HG02623 (cell line): ENCODE measurements at regions not wholly inside any gene's neighbourhood (a gene's known extent, or its start where the extent isn't known, plus 50 kb on each side); places are given as distances from the start of the nearest gene placed in this dataset.
"Not testable (repeated sequence)": the region's sequence is repeated elsewhere in the genome, so short reads cannot be mapped to it uniquely, and the experiment has no call there.

Source experiments
- ATAC-seq: cut with Tn5 transposase; IDR thresholded peaks from one replicate; pipeline ENCODE4 v1.9.1; 2021; ENCODE audit warnings: moderate library complexity; ENCODE audit not compliant: unreplicated experiment

DNA sequence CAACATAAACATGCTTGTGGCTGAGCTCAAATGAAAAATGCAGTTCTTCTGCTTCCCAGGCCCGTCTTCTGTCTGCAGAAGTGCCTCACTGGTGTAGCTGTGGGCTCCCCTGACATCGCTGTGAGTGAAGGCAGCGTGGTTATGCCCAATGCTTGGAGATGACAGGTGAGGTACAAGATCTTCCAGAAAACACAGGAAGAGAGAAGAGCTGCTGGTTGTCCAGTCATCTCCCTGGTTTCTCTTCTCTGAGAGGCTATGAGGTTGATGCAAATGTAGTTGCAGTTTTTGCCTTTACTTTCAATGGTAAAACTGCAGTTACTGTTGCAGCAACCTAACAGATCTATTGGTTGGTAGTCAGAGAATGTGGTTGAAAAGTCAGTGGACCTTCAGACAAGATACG is 223.6 kb downstream of the GATA3 start:
- no peak for ATAC-seq

DNA sequence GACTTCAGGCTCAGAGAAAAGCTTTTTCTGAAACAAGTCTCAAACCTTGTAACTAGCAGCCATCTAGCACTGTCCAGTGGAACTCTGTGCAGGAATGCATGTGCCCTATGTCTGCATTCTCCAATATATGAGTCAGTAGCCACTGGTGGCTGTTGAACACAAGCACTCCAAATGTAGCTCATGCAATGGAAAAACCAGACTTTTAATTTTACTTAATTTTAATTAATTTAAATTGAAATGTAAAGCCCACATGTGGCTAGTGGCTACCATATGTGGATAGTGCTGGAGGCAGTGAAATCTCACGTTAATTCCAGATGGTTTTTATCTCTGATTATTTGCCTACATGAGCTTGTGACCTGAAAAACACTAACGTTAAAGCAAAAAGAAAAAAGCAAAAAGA is 225.1 kb downstream of the GATA3 start:
- no peak for ATAC-seq

DNA sequence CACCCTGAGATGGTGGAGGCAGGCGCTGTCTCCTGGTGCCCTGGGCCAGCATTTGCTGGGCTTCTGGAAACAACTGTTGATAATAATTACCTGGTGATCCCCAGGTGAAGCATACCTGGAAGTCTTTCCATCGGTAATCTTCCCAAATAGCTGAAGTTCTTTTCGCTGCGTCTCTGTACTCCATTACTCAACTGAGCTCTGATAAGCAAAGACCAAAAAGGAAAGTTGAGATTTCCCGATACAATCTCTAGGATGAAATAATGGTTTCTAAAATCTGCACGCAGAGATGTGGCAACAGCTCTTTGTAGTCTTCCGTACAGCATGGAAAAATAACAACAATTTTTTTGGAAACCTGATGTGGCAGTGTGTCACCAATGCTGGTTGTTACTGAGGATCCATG is 226.5 kb downstream of the GATA3 start:
- ATAC-seq = no peak

DNA sequence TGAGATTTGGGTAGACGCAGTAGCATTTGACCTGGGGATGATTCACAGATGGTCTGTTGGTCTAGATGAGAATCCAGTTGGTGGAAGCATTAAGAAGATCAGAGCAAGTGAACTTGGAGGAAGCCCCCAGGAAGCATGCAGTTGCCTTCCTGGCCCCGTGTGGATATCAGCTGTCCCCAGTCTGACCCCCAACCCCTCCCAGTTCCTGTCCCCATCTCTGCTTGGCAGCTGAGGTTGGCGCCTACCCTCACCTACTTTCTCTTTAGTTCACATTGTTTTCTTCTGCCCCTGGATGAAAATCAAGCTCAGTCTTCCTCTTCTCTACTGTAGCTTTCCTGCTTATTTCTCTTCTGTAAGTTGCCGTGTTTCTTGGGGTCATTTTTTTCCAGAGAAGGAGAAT is 227.9 kb downstream of the GATA3 start:
- ATAC-seq = no peak

DNA sequence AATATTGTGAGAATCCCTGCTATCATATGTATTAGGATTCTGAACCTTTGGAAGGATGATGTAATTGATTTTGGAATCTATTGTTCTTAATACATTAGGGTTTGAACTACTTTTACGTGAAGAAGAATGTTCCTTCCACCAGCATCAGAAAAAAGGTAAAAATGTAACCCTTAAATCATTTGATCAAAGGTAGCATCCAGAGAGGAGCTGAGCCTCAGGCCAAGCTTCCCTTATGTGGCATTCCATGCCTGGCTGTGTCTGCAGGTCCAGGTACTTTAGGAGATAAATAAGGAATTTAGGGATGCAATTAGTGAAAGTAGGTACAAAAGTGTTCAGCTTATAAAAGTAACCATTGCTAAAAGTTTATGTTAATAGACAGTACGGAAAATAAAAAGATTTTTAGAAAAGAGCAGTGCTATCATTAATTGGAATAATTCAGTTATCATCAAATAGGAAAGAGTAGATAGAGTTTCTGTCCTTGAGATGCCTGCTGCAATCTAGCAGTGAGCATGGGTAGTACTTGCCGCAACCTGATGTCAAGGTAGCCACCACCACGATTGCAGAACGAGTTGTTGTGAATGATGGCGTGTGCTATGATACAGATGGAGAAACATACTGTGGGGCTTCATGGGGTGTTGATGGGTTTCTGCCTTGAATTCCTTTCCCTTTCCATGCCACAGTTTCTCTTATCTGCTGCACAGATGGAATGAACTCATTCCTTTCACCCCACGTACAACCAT is 228.8 kb downstream of the GATA3 start:
- ATAC-seq = no peak

DNA sequence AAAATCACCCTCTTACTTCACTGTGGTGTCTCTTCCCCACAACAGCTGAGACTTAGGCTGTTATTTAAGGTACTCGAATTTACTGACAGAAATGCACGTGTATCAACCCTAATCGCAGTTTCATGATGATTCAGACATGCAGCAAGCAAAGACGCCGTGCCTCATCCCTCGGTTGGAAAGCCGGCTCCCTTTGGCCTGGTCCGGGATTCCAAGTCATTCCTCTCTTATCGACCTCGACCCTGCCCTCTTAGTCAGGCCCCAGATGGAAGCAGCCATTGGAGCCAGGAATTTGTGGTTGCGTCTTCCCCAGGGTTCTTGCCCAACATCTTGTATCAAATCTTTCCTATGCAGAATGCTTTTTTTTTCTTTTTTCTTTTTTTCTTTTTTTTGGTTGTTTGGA is 229.5 kb downstream of the GATA3 start:
- no peak for ATAC-seq

DNA sequence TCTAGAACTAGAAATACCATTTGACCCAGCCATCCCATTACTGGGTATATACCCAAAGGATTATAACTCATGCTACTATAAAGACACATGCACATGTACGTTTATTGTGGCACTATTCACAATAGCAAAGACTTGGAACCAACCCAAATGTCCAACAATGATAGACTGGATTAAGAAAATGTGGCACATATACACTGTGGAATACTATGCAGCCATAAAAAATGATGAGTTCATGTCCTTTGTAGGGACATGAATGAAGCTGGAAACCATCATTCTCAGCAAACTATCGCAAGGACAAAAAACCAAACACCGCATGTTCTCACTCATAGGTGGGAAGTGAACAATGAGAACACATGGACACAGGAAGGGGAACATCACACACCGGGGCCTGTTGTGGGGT is 231.5 kb downstream of the GATA3 start:
- not testable (repeated sequence) for ATAC-seq

DNA sequence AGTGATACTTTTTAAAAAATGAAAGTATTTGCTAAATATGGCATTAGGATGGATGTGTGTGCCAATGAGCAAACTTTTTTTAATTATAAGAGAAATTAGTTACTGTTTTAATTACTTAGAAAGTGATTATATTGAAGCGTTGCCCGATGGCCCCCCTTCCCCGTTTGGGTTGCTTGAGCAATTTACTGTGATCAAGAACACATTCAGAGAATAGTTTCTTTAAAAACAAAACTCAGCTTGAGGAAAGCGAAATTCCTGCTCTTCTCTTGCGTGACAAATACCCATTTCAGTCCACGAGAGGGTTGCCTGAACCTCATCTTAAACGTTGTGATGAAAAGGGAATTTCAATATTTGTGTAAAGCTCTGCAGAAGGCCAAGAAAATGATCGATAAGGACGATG is 234.1 kb downstream of the GATA3 start:
- ATAC-seq = no peak

DNA sequence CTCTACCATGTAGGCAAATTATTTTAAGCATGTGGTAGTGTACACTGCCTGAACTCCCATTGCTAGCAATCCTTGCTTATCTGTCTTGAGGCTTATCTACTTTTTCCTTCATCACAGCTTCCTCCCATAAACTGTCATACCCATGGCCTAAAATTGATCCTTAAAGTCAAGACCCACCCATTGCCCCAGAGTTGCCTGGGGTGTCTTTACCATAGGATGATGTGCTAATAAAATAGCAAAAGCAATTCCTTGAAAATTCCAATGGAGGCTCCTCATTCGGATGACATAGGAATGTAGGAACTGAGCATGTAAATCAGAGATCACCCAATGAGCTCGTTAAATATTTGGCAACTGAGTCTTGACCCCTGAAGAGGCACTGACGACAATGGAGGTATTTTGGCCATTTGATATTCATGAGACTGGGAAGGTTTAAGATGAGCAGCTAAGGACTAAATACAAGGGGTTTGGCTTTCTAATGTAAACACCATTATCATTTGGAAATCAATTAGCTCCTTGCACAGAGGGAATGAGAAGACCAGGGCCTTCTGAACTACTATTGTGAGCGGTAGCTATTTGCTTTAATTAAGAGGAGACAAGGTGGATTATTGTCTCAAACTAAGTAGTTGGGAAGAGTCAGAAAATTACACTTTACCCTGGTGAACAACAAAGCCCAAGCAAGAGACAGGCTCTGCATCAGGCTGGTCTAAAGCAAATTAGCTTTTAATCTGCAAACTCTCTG is 234.9 kb downstream of the GATA3 start:
- no peak for ATAC-seq

DNA sequence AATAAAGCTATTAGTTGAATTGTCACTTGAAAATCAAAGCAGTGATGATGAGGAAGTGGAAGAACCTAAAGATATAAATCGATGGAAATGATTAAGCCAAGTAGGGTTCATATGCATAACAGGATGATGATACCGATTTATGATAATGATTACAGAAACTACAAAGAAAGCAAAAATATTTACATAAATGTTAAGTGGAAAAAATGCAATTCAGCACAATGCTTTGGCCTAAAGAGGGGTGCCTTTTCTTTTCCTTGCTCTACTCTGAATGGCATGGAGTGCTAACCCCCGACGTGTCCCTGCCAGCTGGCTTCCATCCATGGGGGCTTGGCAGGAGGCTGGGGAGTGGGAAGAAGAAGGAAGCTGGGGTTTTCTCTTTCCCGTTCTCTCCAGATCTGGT is 240.3 kb downstream of the GATA3 start:
- no peak for ATAC-seq

DNA sequence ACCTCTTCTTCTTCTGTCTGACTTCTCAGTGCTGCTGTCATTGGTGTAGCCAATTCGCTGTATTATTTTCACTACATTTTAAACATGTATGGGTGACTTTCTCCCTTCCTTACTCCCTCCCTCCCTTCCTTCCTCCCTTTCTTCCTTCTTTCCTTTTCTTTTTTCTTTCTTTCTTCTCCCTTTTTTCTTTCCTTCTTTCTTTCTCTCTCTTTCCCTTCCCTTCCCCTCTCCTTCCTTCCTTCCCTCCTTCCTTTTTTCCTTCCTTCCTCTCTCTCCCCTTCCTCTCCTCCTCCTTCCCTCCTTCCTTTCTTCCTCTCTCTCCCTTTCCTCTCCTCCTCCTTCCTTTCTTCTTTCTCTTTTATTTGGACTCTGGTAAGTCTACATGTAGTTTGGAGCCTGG is 240.8 kb downstream of the GATA3 start:
- no peak for ATAC-seq

DNA sequence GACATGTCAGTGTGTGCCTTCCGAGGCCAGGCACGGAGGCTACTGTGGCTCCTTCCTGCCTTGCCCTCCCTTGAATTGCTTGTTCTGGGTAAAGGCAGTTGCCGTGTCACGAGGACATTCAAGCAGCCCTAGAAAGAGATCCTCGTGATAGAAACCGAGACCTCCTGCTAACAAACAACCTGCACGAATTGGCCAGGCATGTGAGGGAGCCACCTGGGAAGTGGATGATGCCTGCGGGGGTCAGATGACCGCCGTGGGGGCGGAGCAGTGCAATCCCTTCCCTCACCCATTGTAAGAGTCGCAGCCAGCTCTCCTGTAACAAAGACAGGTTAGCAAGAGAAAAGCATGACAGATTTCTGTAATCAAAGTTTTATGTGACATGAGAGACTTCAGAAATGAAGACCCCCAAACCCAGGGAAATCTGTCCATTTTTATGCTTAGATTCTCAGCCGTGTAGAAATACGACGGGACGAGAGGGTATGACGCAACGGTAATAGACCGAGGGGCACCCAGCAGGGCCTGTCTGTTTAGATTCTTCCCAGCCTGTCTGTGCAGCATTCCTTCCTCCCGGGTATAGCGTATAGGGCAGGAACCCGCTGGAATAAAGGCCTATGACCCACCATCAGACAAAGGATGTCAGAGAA is 241.7 kb downstream of the GATA3 start:
- ATAC-seq = no peak

DNA sequence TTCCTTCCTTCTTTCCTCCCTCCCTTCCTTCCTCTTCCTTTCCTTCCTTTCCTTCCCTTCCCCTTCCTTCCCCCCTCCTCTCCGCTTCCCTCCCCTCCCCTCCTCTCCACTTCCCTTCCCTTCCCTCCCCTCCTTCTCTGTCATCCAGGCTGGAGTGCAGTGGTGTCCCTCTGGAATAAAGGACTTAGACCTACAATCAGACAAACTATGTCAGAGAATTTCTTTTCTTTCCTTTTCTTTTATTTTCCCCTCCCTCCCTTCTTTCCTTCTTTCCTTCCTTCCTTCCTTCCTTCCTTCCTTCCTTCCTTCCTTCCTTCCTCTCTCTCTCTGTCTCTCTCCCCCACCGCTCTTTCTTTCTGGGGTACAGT is 242.2 kb downstream of the GATA3 start:
- ATAC-seq = no peak

DNA sequence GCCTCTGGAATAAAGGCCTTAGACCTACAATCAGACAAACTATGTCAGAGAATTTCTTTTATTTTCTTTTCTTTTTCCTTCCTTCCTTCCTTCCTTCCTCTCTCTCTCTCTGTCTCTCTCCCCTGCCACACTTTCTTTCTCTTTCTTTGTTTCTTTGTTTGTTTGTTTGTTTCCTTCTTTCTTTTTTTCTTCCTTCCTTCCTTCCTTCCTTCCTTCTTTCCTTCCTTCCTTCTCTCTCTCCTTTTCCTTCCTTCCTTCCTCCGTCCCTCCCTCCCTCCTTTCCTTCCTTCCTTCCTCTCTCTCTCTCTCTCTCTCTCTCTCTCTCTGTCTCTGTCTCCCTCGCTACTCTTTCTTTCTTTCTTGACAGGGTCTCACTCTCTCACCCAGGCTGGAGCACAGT is 242.6 kb downstream of the GATA3 start:
- no peak for ATAC-seq

DNA sequence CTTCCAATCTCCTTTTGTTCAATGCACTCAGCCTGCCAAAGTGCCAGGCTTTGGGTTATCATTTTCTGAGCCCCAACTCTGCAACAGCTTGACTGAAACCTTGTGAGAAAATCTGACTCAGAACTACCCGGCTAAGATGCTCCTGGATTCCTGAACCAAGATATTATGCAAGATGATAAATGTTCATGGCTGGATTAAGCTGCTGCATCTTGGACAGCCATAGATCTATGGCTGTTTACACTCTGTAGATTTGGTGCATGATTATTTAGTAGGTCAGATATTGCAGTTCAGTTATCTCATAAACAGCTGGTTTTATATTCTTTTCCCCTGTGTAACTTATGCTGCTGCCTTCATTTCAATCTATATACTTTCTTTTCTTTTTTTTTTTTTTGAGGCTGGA is 243.5 kb downstream of the GATA3 start:
- no peak for ATAC-seq

DNA sequence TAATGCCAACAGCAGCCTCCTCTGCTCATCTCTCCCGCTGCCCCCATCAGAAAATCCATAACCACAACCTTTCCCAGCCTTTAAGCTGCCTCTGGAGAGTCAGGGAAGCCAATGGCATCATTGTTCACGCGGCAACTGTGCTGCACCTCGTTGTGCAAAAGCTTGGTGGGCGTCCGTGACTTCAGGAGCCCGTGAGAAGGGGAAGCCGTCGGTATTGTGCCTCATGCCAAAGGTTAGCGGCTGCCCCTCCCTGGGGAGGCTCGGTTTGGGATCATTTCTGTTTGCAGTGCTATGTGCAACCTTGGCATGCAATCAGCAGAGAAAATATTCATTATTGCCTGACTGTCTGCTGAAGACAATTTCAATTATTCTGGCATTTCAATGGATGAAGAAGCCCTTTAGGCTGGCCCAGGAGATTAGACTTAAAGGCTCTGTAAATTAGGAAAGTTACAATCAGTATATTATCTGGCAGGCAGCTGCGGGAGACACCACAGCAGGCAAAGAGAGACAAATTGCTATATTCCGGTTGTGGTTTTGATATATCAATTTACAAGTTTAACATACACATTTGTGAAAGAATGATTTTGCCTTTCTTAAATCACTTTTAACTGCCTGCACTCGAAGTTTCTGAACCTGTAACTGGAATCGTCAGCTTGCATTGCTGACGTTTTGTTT is 244.5 kb downstream of the GATA3 start:
- ATAC-seq = no peak

DNA sequence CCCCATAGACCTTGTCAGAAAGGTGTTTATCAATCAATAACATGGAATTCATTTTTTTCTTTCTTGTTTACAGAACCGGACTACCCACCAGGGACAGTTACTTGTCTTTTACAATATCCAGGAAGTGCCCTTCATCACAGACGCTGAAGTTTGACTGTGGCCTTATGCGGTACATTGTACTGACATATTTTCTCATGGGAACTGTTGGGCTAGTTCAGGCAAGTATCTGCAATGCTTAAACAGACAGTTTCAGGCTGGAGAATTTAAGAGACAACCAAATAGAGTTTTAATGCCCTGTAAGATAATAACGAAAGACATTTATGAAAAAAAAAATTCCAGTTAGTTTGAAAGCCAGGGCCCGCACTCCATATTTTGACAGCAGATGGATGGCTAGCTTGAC is 246.4 kb downstream of the GATA3 start:
- no peak for ATAC-seq

DNA sequence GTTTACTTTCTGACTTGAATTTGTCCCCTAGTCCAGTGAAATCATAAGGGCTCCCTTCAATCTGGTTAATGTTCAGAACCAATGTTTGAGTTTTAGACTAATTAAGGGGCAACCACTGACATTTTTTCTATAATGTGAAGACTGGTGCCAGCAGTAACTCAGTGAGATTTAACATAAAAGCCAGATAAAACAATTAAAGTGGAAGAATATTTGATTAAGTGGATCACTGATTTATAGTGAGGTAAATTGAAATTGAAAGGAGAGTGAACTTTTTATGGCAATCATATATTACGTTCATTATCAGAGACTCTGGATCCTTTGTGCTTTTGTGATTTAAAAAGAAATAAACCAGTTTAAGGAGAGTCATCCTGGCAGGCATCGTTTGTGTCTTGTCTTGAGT is 246.8 kb downstream of the GATA3 start:
- no peak for ATAC-seq

DNA sequence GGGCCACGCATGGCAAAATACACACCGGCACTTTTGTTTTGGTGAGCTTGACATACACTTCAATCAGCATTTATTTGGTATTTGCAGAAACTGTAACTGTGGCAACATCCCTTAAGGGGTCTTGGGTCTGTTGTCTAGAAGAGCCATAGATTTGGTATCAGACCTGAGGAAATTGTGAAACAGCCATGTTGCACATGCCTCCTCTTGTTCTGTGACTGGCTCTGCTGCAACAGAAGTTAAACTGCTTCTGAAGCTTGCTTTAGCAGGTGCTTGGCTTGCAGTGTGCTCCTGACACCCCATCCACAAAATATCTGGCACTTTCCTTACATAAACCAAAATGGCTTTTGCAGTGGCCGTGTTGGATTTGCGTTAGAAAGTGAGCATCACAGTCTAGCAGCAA is 247.3 kb downstream of the GATA3 start:
- no peak for ATAC-seq

DNA sequence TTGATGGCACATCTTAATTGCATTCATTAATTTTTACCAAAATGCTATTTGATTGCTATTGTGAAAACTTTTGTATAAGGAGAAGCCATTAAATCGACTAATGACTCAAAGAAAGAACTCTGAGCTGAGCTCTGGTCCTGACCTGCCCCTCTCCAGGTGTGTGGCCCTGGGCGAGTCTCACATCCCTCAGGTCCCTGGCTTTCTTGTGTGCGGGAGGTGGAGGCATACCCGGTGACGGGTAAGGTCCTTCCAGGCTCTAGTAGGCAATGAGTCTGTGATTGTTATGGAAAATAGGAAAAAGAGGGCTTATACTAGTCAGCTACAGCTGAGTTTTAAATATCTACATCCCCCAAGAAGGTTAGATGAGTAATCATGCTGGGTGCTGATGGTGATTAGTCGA is 248.1 kb downstream of the GATA3 start:
- ATAC-seq = no peak

DNA sequence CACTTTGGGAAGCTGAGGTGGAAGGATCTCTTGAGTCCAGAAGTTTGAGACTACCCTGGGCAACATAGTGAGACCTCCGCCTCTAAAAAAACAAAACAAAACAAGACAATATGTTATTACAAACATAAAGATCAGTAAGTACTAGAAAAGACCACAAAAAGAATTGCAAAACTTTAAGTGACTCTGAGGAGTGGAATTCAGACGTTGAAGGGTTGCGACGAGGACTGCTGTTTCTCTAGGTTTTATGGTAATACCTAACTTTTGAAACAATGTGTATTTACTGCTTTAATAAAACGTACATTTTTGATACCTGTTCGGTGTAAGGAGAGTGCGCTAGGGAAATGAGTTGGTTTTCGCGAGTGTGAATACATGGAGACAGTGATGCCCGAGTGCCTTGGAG is 250.4 kb downstream of the GATA3 start:
- ATAC-seq = no peak
